HL-60/S4 treated with retinoic acid at 250 ng/mL for 4 days and 3 days (cell line): ENCODE measurements at regions not wholly inside any gene's neighbourhood (a gene's known extent, or its start where the extent isn't known, plus 50 kb on each side); places are given as distances from the start of the nearest gene placed in this dataset.

Experiments
- in situ Hi-C: fragments of 300-500 bp; cut with MboI; formaldehyde crosslinking; loops from 2 replicates; pipeline ENCODE4 v1.7.0; 2022; ENCODE audit warnings: low sequenced_read_pairs

DNA sequence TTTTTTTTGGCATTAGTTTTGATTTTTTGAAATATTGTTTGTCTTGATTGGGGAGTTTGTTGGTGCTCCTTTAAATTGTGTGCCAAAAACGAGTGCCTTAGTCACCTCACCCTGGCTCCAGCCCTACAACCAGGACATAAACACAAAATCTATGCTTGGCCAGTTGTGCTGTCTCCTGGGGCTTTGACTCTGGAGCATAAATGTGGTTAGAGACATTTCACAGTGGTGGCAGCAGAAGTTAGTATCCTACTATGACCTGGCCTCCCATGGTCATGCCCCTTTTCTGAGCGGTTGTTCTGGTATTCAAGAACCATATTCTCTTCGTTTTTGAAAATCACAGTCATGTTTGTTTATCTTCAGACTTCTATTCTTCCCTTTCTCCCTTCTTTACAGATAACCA, 70.7 kb upstream of the PSMA6 start:
- in situ Hi-C loops: no loop called here

DNA sequence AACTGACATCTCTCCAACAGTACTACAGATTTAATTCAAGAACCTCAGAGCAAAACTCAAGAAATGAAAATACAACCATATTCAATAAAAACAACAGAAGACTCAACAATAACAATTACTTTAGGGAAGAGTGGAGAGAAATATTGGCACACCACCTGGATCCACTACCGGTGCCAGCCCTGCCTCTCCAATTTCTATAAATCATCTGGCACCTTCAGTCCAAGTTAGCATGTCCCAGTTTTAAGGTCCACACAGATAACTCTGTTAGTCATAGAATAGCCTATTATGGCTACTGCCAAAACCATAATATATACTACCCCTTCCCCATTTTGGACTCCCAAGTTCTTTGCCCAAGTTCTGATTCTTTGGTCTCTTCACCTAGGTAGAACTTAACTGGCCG, 69.9 kb upstream of the PSMA6 start:
- in situ Hi-C loops: no loop called here

- in situ Hi-C loops: no loop called here
Observed at GRCh38 chr14:35222872-35223466, 69.2 kb upstream of the PSMA6 start.

GRCh38 chr14:35223927-35224326, 68.3 kb upstream of the PSMA6 start:
- in situ Hi-C loops: no loop called here

- in situ Hi-C loops: no loop called here
Observed at GRCh38 chr14:35224615-35225014, 67.6 kb upstream of the PSMA6 start.

GRCh38 chr14:35229084-35229791, 62.9 kb upstream of the PSMA6 start:
- in situ Hi-C loops: no loop called here

- in situ Hi-C loops: loop anchor here (5.0 kb wide), 1 partner anchor 178 kb away; no protein-coding TSS in a partner anchor
Observed at GRCh38 chr14:35229792-35230089, 62.4 kb upstream of the PSMA6 start.

DNA sequence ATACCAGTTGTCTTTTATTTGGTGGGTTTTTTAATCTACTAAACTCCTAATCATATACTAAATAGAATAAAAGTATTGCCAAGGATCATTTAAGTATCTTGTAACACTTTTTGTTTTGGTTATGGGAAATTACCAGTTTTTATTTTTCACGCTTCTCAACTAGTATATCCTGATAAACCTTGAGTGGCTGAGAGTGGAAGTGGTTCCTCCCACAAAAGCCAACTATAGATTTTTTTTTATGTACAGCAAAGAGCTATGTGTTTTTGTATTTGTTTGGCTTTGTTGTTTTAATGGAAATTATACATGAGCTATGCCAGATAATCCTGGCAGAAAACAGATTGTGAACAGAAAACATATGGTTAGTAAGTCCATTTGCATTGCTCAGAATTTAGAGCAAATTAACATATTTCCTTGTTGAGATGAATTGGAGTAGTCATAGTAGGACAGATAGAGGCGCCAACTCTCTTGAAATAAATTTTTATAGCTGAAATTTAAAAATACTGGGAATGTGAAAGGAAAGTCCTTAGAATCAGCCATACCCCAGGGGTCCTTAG, 60.9 kb upstream of the PSMA6 start:
- in situ Hi-C loops: loop anchor here (5.0 kb wide), 1 partner anchor 176 kb away; no protein-coding TSS in a partner anchor

DNA sequence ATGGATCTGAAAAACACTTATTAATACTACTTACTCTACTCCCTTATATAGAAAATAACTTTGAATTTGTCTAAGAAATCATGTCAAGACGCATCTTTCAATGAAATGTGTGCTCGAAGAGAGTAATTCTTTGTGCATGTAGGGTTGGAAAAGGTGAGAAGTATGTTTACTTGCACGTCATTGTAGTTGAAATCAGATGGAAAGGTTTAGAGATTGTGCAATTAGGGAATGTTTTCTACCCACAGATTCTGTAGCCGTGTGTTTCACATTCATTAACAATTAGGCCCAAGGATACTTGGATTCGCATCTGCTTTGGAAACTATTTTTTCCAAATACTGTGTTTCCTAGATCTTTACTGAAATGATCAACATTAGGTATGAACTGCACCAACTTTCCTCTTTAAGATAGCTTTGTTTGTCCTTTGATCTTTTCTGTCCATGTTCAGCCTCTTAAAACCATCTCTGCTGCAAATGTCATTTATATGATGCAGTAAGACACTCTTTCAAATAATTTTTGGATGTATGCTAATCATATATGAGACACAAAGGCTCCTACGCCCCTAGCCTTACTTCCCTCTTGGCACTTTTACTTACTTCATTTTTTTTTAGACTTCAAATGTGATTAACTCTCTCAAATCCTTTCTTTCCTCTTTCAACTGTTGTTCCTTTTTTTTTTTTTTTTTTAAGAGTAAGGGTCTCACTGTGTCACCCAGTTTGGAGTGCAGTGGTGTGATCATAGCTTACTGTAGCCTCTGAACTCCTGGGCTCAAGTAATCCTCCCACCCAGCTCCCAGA, 58.0 kb upstream of the PSMA6 start:
- in situ Hi-C loops: loop anchor here (5.0 kb wide), 1 partner anchor 173 kb away; no protein-coding TSS in a partner anchor

DNA sequence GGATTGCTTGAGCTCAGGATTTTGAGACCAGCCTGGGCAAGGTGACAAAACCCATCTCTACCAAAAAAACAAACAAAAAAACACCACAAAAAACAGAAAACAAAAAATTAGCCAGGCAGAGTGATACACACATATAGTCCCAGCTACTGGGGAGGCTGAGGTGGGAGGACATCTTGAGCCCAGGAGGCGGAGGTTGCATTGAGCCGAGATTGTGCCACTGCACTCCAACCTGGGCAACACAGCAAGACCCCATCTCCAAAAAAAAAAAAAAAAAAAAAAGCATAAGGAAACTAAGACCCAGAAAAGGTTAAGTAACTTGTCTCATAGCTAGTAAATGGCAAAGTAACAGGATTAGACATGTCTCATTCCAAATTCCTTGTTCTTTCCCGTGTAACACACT, 56.3 kb upstream of the PSMA6 start:
- in situ Hi-C loops: no loop called here

DNA sequence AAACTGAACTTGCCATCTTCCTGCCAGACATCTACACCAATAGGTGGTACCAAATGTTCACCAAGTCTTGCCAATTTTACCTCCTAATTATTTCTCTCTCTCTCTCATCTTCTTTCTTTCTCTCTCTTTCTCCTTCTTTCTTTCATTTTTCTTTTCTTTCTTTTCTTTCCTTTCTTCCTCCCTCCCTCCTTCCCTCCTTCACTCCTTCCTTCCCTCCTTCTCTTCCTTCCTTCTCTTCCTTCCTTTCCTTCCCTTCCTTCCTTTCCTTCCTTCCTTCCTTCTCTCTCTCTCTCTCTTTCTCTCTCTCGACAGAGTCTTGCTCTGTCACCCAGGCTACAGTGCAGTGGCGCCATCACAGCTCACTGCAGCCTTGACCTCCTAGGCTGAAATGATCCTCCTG, 55.4 kb upstream of the PSMA6 start:
- in situ Hi-C loops: no loop called here

GRCh38 chr14:35240231-35240630, 52.0 kb upstream of the PSMA6 start:
- in situ Hi-C loops: no loop called here
